WI38 (cell line): ENCODE measurements at regions not wholly inside any gene's neighbourhood (a gene's known extent, or its start where the extent isn't known, plus 50 kb on each side); places are given as distances from the start of the nearest gene placed in this dataset.

Experiments
- H3K4me3 ChIP-seq: 2 replicates; pipeline ENCODE4 v1.5.1; 2011; ENCODE audit warnings: low read depth, mild to moderate bottlenecking, control low read depth, low read length
- TF ChIP-seq, protein P1 (sequence below): IDR thresholded peaks from 2 replicates; pipeline ENCODE4 v1.5.1; 2012; ENCODE audit warnings: low read depth, mild to moderate bottlenecking, control low read depth, low read length

- TF ChIP-seq, protein P1, sequence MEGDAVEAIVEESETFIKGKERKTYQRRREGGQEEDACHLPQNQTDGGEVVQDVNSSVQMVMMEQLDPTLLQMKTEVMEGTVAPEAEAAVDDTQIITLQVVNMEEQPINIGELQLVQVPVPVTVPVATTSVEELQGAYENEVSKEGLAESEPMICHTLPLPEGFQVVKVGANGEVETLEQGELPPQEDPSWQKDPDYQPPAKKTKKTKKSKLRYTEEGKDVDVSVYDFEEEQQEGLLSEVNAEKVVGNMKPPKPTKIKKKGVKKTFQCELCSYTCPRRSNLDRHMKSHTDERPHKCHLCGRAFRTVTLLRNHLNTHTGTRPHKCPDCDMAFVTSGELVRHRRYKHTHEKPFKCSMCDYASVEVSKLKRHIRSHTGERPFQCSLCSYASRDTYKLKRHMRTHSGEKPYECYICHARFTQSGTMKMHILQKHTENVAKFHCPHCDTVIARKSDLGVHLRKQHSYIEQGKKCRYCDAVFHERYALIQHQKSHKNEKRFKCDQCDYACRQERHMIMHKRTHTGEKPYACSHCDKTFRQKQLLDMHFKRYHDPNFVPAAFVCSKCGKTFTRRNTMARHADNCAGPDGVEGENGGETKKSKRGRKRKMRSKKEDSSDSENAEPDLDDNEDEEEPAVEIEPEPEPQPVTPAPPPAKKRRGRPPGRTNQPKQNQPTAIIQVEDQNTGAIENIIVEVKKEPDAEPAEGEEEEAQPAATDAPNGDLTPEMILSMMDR = no peak
Measured at GRCh38 chr17:45690625-45691275, 93.4 kb upstream of the CRHR1 start.

DNA sequence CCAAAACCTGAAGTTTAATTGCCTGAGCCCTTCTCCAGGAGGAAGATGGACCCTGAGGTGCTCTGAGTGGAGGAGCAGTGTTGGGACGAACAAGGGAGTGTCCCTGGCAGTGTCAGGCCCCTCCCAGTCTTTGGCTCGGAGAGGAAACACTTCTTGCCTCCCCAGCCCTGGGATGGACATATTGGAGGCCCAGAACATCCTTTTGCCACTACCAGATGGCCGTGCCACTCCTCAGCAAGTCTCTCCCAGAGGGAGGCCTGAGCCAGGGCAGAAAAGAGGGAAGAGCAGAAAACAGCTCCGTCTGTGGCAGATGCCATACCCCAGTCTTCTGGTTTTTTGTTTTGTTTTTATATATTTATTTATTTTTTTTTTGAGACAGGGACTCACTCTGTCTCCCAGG, 91.5 kb upstream of the CRHR1 start:
- TF ChIP-seq, protein P1 = no peak
- no peak overlapping the region for H3K4me3 ChIP-seq

More at GRCh38 chr17:45690625-45691275, 93.4 kb upstream of the CRHR1 start:
- no peak overlapping the region for H3K4me3 ChIP-seq

GRCh38 chr17:45693792-45694191, 90.3 kb upstream of the CRHR1 start:
- TF ChIP-seq, protein P1 = no peak
- no peak overlapping the region for H3K4me3 ChIP-seq

DNA sequence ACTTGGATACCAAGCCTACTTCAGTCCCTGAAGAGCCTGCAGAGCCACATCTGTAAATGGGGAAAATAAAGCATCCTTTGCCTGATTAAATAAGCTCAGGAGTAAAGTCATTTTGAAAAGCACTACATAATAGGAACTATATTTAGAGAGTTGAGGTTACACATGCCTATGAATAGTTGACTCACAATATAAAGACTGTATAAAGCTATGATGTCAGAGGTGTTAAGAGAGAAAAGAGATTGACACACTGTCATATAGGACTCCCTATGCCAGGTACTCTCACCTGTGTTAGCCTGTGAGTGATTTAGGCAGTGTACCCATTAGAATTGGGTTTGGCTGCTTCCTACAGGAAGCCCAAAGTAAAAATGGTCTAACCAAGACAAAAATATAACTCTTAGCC, 87.7 kb upstream of the CRHR1 start:
- TF ChIP-seq, protein P1 = no peak
- no peak overlapping the region for H3K4me3 ChIP-seq

GRCh38 chr17:45697076-45697475, 87.0 kb upstream of the CRHR1 start:
- TF ChIP-seq, protein P1 = no peak
- no peak overlapping the region for H3K4me3 ChIP-seq

DNA sequence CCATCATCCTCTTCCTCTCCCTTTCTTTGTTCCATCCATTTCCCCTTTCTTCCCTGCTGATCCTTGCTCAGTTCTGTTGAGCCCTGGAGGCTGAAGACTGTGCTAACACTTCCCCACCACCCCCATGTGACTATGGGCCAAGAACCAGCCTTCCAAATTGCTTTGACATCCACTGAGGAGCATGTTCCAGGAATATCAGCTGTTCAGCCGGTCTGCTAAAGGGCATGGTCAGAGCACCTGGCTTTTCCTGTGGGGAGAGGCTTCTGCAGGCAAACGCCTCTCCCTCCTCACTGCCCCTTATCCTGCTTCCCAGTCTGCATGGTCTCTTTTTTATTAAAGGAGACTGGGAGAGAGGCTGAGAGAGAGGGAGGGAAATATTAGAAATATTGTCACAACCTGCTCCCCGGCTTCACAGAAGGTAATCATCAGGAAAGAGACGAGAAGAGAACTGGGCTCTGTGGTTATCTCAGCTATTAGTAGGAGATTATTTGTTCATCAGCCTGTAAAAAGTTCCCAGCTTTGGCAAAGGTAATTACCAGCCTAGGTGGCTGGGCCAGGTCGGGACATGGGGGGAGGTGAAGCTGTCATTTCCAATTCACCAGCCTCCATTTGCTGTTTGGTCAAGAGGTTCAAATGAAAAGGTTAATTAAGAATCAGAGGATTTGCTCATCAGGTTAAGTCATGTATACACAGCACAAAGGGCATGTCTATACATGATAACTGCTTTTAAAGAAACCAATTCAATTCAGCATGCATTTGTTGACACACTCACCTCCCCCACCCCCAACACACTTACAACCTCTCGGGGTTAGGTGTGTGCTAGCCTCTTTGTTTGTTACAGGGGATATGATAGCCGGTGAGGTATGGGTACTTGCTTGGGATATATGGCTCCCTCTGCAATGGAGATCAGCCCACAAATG, 83.7 kb upstream of the CRHR1 start:
- TF ChIP-seq, protein P1 = no peak
- H3K4me3 ChIP-seq = no peak overlapping the region
